GM18867 (cell line): ENCODE measurements at regions not wholly inside any gene's neighbourhood (a gene's known extent, or its start where the extent isn't known, plus 50 kb on each side); places are given as distances from the start of the nearest gene placed in this dataset.

Source experiments
- ATAC-seq: cut with Tn5 transposase; IDR thresholded peaks from one replicate; pipeline ENCODE4 v1.9.1; 2021; ENCODE audit warnings: mild to moderate bottlenecking, moderate library complexity; ENCODE audit not compliant: unreplicated experiment

DNA sequence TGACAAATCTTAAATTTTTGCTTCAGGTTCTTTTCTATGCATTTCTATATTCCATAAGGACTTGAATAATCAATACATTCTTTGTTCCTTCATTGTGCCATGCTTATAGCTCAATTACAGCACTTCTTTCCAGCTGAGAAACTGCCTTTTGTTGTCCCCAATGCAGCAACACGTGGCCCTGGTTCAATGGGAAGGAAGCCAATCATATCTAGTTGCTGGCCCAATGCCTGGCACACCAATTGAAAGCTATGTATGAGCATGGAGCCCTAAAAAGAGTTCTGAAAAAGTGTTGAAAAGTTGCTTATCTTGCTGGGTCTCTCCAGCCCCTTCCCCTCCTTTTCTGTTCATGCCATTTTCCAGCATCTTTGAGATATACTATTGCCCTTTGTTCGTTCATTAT is 448.0 kb upstream of the FAT3 start:
- ATAC-seq = no peak

DNA sequence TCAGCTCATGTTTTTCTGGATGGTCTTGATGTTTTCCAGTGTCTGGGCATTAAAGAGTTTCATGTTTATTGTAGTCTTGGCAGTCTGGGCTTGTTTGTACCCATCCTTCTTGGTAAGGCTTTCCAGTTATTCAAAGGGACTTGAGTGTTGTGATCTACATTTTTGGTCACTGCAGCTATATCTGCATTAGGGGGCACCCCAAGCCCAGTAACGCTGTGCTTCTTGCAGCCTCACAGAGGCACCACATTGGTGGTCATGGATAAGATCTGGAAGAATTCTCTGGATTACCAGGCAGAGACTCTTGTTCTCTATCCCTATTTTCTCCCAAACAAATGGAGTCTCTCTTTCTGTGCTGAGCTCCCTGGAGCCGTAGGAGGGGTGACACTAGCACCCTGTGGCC is 451.5 kb upstream of the FAT3 start:
- no peak for ATAC-seq

DNA sequence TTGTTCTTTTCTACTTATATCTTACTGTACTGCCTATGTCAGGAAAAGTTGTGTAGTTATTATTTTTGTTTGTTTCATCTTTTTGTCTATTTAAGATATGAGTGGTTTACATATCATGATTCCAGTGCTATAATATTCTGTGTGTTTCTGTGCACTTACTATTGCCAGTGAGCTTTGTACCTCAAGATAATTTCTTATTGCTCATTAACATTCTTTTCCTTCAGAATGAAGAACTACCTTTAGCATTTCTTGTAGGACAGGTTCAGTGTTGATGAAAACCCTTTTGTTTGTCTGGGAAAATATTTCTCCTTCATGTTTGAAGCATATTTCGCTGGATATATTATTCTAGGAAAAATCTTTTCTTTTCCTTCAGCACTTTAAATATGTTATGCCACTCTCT is 452.7 kb upstream of the FAT3 start:
- no peak for ATAC-seq

DNA sequence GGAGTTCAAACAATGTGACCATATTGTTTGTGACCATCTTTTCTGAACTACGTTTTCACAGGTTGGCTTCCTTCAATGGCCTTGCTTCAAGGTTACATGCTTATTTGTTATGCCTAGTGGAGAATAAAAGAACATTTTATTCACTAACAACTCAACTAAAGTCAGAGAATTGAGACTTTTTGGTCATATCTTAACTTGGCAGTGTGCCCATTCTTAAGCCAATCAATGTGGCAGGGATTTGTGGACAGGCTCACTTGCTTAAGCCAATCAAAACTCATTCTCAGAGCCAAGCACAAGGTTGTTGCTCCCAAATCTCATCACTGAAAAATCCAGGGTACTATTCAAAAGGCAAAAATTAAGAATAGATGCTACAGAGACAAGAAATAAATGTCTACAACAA is 455.8 kb upstream of the FAT3 start:
- no peak for ATAC-seq

DNA sequence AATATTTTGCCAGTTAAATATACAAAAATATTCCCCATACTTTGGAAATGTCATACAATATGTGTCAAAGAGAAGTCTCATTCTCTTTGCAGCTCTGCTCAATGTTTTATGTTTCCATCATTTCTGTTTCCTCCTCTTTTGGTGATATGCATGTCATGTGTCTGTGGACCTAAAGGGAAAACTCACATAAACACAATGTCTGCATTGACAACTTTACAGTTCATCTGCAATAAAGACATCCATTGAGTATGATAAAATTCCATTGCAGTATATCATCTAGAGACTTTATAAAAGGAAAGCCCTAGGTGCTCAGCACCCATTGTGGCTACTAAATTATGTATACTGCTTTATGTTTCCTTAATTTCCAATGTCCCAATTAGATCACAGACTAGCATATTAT is 461.3 kb upstream of the FAT3 start:
- ATAC-seq = no peak

DNA sequence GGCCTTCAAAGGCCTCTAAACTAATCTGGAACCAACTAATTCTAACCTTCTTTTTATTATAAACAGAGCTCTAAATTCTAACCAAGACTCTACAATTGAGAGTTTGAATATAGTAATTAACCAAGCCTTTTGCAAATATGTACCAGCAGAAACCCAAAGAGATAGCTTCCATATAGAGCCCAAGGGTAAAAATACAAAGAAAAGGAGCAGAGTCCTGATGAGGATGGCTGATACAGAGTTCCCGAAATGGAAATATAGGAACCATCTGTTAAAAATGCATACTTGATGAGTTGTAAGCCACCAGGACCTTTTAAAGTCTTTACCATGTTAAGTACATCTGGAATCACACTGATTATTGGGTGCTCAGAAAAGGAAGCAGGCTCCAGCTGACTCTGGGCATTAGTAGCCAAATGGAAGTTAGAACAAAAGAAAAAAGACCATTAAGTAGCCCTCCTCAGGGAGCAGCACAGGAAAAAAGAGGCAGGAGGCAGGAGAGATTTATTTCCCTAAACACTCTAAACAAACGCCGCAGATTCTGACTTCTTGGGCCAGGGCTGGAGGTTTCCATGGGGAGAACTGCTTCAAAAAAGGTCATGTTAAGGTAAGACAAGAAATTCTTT is 463.1 kb upstream of the FAT3 start:
- ATAC-seq = no peak

DNA sequence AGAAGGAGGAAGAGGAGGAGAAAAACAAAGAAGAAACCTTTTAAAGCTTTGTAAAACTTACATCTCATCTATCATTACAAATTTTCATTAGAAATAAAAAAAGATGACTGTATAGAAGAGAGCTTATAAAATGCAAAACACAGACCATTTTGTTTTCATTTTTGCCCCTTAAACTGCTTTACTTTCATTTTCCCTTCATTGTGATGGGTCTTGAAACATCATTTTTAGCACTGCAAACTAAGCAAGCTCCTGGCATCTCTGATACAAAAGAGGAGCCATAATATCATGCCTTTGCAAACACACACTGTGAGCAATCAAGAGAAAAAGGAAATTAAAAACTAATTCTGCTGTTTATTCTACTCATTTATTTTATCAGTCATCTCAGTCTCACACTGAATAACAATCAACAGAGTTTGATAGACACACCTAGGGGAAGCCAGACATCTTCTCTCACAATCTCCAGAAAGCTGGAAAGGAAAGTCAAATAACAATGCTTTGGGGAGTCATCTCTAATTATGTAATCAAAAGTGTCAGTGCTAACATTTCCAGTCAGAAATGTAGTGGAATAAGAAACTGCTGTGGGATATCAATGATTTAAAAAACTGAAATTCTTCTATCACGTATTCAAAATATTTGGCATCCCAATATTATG is 467.7 kb upstream of the FAT3 start:
- ATAC-seq = no peak

DNA sequence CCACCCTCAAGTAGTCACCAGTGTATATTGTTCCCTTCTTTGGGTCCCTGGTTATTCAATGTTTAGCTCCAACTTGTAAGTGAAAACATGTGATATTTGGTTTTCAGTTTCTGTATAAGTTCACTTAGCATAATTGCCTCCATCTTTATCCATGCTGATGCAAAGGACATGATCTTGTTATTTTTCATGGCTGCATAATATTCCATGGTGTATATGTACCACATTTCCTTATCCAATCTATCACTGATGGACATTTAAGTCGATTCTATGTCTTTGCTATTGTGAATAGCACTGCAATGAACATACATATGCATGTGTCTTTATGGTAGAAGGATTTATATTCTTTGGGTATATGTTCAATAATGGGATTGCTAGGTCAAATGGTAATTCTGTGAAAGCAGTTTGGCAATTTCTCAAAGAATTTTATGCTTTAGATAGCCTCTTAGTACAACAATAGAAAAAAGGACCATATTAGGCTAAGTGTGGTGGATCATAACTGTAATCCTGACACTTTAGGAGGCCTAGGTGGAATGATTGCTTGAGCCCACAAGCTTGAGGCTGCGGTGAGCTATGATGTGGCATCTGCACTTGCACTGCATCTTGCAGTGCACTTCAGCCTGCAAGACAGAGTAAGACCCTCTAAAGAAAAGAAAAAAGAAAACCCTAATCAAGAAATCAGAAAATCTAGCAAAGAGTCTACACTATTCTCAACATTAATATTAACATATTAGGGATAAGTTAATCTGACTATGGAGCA is 468.5 kb upstream of the FAT3 start:
- no peak for ATAC-seq

DNA sequence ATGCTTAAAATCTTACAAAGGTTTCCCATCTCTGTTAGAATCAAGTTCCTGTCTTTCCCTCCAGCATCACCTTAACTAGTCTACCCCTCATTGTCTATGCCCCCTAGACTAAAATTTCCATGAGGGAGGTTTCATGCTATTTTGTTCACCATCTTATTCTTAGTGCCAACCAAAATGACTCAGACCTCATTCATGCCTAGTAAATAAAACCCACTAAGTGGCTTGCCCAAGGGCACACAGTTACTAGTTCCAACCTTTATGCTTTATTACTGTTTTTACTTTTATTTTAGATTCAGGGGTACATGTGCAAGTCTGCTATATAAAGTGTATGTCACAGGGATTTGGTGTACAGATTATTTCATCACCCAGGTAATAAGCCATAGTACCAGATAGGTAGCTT is 469.1 kb upstream of the FAT3 start:
- ATAC-seq = no peak

DNA sequence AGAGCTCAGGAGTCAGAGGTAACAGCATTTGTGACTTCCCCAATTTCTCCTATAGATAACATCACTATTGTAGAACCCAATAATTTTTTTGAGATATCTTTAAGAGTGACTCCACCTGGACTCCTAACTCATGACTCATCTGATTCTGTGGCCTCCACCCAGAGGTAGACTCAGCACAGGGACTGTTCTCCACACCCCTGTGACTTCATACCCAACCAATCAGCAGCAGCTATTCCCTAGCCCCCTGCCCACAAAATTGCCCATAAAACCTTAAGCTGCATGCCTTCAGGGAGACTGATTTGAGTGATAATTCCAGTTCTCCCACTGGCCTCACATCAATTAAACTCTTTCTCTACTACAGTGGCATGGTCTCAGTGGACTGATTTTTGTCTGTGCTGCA is 475.4 kb upstream of the FAT3 start:
- ATAC-seq = no peak

DNA sequence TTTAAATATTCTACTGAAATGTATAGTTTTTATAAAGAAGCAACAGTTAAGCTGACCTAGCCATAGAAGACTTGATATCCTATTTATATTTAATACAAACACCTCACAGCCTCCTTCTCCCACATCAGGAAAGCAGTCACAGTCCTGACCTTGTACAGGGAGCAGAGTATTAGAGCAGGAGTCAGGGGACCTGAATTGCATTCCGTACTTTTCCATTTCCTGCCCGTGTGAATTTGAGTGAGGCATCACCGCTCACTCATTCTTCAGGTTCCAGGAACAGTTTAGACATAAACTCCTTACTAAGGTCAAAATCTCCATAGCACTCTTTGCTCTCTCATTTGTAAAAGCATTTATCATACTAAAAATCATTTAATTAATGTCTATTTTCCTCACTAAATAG is 482.5 kb upstream of the FAT3 start:
- ATAC-seq = no peak

DNA sequence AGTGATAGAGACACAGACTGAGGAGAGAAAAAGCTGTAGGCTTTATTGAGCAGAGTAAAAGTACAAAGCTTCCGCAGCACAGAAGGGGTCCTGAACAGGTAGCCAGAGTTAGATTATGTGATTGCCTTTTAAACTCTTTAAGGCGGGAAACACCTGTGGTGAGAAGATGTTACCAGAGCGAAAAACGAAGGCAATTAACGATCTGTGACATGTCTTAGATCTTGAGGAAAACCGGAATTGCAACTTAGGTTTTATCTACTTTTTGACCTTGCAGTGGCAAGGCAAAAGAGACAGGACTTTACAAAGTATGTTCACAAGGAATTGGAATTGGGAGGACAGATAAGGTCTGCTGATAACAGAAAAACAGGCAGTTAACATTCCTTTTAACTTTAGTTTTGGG is 493.6 kb upstream of the FAT3 start:
- no peak for ATAC-seq

DNA sequence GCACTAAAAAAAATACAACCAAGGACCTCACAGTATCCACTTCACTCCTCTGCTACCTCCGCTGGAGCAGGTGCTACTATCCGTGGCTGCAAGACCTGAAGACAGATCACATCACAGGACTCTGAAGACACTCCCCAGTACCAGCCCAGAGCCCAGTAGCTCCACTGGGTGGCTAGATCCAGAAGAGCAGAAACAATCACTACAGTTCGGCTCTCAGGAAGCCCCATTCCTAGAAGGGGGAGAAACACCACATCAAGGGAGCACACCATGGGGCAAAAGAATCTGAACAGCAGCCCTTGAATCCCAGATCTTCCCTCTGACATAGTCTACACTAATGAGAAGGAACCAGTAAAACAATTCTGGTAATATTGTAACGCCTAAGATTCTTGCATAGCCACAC is 494.0 kb upstream of the FAT3 start:
- no peak for ATAC-seq

DNA sequence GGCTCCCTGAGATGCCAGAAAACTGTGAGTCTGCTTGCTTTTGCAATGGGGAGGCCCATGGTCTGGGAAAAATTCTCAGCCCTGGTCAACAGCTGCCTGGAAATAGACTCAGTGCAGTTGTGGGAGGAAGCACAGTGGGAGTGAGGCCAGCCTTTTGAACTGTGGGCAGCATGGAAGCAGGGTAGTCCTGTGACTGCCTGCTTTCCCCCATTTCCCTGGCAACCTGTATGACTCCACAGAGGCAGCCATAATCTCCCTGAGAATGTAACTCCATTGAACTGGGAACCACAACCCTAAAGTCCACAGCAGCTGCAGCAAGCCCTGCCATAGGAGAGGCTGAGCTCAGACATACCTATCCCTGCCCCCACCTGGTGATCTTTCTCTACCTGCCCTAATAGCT is 494.6 kb upstream of the FAT3 start:
- ATAC-seq = no peak

DNA sequence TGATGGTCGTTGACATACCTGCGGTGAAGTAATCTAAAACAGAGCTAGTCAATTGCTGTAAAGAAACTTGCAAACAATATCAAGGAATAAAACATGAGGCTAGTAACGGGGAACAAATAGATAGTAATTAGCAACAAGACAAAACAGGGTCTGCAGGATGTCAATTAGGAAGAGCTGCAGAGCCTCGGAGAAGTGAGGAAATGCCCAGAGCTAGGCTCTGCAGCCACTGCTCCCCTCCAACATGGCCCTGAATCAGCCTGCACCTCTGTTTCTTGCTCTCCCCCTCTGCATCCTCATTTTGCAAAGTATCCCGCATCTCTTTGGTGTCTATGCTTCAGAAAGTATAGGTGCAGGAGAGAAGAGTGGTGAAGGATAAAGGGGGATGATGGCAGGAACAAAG is 507.4 kb upstream of the FAT3 start:
- ATAC-seq = no peak

DNA sequence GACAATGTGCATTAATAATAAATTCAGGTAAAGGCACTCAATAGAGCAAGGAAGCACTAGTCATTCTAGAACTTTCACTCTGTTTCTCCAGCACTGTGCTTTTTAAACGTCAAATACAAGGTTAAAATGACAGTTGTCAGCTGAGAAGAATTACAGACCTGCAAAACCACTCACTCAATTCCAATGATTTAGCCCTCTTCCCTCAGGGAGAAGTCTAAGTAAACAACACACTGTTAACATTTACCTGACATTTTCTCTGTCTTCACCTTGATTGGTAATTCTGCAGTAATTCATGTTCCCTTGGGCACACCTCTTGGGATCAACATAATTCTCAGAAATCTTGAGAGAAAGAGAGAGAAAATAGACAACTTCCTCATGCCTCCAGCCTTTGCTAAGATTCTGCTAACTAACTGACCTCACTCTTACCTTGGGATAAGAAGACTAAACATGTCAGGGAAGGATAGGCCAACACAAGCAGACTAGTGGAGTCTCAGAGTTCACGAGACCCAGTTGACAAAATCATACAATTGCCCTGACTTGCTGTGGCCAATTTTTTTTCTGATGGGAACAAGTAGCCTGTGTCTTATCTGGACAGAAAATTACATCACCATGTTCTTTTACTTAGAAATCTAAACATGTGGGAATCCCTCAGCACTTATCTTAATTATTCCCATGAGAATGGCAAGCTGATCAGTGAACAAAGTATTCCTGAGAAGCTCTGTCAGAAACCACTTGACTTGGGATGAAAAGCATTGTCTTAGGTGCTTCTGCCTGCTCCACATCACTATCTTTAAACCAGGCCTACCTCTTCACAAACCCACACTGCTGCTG is 516.8 kb upstream of the FAT3 start:
- no peak for ATAC-seq

DNA sequence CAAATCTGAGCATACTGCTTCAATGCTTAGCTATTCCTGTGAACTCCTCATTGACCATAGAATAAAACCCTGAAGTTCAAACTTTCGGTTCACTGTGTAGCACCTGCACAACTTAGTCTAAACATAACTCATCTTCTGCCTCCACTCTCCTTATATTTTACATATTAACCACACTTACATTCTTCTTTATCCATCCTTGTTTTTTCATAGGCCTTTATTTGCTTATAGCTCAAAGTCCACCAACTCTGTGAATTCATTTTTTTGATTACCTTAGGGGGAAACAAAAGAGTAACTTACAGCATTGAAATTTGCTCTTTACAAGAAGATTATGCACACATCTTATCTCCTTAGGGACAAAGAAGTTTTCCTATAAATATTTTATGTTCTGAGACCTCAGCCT is 521.6 kb upstream of the FAT3 start:
- ATAC-seq = no peak

DNA sequence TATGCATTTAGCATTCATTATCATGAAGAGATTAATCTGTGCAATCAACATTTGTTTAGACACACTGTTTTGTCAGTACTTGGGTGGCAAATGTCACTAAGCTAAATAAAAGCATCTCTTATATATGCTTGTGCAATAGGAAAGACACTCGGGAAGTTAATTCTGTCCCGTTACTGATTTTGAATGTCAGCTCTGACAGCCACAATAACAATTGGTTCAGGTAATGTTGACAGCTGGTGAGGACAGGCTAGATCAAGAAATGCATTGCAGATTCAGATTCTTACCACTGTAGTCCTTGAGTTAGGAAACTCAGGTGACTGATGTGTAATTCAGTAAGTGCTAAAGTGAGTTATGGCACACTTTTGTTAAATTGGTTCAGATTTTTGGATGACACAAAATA is 523.8 kb upstream of the FAT3 start:
- ATAC-seq = no peak

DNA sequence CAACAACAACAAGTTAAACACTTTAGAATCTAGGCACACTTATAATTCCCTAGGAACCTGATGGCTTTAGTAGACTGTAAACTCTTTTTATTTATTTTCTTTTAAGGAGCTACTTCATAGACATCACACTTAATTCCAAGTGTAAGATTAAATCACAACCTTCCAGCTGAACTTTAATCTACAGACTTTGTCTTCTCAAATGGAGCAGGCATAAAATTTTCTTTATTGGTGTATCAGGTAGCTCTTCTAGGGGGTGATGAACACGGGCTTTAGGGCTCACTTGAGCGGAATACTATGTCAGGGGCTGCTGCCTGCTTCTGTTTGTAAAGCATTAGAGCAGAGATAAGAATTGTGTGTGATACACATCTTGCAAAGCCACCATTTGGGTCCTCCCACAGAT is 525.8 kb upstream of the FAT3 start:
- no peak for ATAC-seq

DNA sequence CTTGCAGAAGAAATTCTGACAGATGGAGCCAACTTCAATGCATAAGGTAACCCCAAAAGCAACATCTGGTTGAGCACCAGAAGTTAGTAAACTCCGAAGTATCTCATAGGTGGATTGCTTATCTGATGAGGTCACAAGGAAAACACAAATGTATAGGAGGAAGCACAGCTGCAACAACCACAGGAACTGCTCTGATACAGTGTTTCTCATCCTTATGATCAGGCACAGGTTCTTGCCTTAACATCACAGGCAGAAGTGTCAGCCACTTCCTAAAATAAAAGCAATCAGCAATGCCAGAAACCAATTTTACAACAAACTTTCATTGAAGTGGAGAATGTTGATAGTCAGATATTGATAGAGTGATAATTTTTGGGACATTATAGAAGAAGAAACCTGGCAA is 530.3 kb upstream of the FAT3 start:
- no peak for ATAC-seq

DNA sequence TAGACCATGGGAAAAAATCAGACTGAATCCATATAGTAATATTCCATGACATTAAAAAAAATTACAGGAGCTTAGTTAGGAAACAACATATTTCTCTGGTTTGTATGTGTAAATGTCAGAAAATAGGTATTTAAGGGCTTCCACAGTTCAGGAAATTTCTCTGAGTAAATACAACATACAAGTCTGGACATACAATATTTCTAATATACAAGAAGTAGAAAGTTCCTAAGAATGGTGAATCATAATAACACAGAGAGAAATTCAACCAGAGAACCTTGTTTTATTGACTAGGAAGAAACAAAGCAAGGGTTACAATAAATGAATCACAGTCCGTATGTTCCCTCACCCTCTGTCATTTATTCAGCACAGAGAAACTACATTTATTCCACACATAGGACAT is 532.7 kb upstream of the FAT3 start:
- no peak for ATAC-seq

DNA sequence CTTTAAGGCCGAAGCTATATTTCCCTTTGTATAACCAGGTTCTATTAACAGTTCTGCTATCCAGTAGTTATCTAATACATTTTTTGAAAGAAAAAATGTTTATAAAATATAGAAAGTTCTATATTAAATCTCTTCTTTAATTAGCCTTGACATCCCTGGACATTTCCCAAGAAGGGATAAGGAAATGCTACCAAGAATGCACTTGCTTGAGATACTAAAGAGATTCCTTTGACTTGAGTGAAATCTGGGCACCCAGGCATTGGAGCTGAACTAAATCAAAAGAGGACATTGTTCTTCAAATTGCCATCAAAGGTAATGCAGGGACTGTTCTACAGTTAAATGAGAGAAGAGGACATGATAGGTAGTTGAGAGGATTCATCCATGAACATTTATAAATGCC is 535.9 kb upstream of the FAT3 start:
- no peak for ATAC-seq
